GM12864 (cell line): ENCODE measurements at regions not wholly inside any gene's neighbourhood (a gene's known extent, or its start where the extent isn't known, plus 50 kb on each side); places are given as distances from the start of the nearest gene placed in this dataset.

Experiments
- DNase-seq: peaks from one replicate; pipeline ENCODE4 v3.0.0-alpha.2; 2011; ENCODE audit warnings: low read depth
- H3K4me3 ChIP-seq: 2 replicates; pipeline ENCODE4 v1.5.1; 2011; ENCODE audit warnings: mild to moderate bottlenecking, low read depth, low read length, control low read depth
- TF ChIP-seq, protein P1 (sequence below): IDR thresholded peaks from 2 replicates; pipeline ENCODE4 v1.5.1; 2011; ENCODE audit warnings: low read depth, mild to moderate bottlenecking, moderate library complexity, low read length, control low read depth, inconsistent platforms; ENCODE audit errors: missing control alignments

DNA sequence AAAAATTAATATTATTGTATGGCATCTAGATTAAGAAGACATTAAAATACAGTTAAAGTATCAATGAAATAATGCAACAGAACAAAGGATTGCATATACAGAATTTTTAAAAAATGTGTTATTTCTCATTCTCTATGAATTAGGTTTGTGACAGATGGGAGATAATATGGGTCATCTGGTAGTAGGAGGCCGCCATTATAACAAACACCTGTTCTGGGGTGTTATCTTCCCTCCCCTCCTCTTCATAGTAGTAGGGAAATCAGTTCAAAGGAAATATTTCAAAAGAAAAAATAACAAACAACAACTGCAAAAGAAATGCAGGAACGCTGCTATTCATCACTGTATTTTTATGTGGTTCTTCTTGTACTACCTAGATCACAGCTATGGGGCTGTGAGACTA is 187.0 kb upstream of the ATP2B1 start:
- H3K4me3 ChIP-seq = no peak overlapping the region
- TF ChIP-seq, protein P1, sequence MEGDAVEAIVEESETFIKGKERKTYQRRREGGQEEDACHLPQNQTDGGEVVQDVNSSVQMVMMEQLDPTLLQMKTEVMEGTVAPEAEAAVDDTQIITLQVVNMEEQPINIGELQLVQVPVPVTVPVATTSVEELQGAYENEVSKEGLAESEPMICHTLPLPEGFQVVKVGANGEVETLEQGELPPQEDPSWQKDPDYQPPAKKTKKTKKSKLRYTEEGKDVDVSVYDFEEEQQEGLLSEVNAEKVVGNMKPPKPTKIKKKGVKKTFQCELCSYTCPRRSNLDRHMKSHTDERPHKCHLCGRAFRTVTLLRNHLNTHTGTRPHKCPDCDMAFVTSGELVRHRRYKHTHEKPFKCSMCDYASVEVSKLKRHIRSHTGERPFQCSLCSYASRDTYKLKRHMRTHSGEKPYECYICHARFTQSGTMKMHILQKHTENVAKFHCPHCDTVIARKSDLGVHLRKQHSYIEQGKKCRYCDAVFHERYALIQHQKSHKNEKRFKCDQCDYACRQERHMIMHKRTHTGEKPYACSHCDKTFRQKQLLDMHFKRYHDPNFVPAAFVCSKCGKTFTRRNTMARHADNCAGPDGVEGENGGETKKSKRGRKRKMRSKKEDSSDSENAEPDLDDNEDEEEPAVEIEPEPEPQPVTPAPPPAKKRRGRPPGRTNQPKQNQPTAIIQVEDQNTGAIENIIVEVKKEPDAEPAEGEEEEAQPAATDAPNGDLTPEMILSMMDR = no peak
- DNase-seq = no peak

DNA sequence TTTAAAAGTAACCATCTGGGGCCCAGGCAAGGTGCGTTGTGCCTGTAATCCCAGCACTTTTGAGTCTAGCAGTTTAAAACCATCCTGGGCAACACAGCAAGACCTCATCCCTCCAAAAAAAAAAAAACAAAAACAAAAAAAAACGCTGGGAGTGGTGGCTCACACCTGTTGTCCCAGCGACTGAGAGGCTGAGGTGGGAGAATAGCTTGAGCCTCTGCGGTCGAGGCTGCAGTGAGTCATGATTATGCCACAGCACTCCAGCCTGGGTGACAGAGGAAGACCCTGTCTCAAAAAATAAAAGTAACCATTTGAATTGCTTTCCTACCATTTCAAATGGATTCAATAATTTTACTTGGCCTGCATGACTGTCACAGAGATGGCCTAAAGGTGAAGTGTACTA is 186.5 kb upstream of the ATP2B1 start:
- H3K4me3 ChIP-seq = no peak overlapping the region
- TF ChIP-seq, protein P1 = no peak
- no peak for DNase-seq

DNA sequence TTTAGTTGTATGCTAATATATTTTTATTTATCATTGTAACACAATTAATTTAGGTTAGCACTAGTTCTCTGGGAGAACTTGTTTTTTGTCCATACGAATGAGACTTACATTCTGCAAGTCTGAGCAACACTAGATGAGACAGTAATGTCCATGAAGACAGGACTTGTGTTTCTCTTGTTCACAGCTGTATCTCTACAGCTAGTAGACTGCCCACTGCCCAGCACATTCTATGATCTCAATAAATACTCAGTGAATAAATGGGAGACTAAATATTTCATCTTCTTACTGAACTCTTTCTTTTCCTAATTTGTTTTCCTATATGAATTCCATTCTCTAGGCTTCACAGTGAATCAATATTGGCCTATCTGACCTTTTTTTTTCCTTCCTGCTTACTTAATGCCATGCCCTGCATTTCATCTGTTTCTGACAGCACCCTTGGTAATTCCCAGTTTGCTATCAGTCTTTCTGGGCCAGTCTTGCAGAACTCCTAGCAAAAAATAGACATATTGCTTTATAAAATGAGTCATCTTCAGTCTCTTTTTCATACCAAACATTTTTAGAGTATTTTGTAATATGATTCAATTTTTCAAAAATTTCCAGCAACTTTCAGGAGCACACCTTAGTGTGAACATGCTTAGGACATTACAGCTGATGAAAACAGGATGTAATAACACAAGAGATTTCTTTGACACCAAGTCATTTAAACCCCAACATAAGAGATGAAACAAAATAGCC is 185.5 kb upstream of the ATP2B1 start:
- no peak overlapping the region for H3K4me3 ChIP-seq
- no peak for DNase-seq
- TF ChIP-seq, protein P1 = no peak

DNA sequence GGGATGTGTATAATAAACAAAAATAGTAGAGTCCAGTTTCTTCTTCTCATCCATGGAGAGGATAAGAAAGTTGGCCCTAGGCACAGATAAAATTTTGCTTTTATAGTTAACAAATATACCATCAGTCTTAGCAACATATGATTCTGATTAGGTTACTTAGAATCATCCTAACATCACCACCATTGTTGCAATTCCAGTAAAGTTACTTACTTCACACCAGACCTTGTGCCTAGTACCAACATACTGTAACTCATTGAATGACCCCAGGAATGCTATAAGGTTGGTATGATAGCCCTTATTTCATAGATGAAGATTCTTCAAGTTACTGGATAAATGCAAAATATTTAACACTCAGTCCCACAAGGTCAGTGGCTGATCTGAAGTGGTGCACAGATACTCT is 183.8 kb upstream of the ATP2B1 start:
- TF ChIP-seq, protein P1 = no peak
- no peak for DNase-seq
- H3K4me3 ChIP-seq = no peak overlapping the region

DNA sequence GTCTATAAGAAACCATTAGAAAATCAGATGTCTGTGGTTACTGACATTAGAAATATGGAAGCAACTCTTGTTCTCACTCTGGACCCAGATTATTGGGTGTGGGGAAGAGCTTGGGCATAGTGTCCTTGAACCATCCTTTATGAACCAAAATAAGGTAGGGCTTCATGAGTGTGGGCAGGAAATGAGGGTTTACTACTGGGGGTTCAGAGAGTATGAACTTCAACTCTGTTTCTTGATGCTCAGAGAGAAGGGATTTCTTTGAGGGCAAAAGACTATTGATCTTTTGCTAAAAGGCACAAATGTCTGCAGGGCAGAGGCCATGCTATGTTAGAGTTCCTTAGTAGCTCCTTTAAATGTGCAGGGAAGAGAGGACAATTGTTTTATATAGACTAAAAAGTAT is 183.3 kb upstream of the ATP2B1 start:
- TF ChIP-seq, protein P1 = no peak
- DNase-seq = no peak
- no peak overlapping the region for H3K4me3 ChIP-seq

DNA sequence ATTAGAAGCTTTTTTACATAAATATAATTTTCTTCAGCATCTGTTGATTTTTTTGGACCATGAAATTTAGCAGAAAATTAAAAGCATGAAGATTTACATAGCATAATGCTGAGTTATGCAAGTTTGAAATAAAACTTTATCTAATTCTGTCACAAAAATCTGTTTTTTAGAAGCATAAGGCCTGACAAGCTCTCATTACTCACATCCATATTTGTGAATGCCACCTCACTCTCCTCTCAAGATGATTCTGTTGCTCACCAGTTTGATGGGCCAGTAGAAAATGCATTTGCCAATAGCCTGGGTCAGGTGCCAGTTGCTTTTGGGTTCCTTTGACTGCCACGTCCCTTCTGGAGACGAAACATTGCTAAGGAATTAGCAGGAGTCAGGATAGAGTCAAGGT is 181.5 kb upstream of the ATP2B1 start:
- TF ChIP-seq, protein P1 = no peak
- no peak for DNase-seq
- no peak overlapping the region for H3K4me3 ChIP-seq

DNA sequence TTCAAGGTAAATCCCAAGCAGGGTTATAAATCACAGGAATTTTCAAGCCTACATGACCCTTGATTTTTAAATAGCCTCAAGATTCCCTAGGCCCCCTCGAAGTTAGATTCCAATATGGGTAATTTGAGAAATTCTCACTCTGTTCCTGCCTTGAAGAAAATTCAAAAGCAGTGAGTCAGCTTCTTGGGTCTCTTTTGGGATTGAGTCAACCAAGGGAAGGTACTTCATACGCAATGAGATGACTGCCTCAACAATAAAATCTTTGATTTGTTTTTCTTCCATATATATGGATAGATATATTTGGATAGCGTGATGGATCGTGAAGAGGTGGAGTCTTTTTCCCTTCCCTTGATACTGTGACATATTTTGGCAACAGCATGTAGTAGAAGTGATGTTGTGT is 180.4 kb upstream of the ATP2B1 start:
- H3K4me3 ChIP-seq = no peak overlapping the region
- TF ChIP-seq, protein P1 = no peak
- no peak for DNase-seq
